SH-SY5Y (cell line): ENCODE measurements at regions not wholly inside any gene's neighbourhood (a gene's known extent, or its start where the extent isn't known, plus 50 kb on each side); places are given as distances from the start of the nearest gene placed in this dataset.

Experiments used
- GATA2 ChIP-seq: IDR thresholded peaks from 2 replicates; pipeline ENCODE4 v1.6.1; 2011; ENCODE audit warnings: mild to moderate bottlenecking, low read depth, low read length
- GATA3 ChIP-seq: IDR thresholded peaks from 2 replicates; pipeline ENCODE4 v1.6.1; 2011; ENCODE audit warnings: low read depth, mild to moderate bottlenecking, low read length, moderate library complexity

- no peak for TF ChIP-seq GATA2
- TF ChIP-seq GATA3 = no peak
Measured at GRCh38 chr2:43092520-43093179, 133.8 kb downstream of the ZFP36L2 start.
